WTC11 (cell line): ENCODE measurements at regions not wholly inside any gene's neighbourhood (a gene's known extent, or its start where the extent isn't known, plus 50 kb on each side); places are given as distances from the start of the nearest gene placed in this dataset.

Experiments
- ATAC-seq: fragments of 200-7000 bp; cut with Tn5 transposase; 2 replicates; pipeline ENCODE4 v1.10.0; 2021; ENCODE audit warnings: mild to moderate bottlenecking, moderate library complexity
- CTCF ChIA-PET: fragments of 300-600 bp; sonication (Branson Sonifier 250); formaldehyde crosslinking; loops from one replicate; lab custom pipeline; 2021; ENCODE audit warnings: antibody characterized with exemption; lab: Charles Lee
- POLR2A ChIA-PET: fragments of 350-600 bp; sonication (Branson Sonifier 250); formaldehyde crosslinking; loops from one replicate; lab custom pipeline; 2021; ENCODE audit warnings: antibody characterized with exemption; lab: Charles Lee
- DNase-seq: peaks from one replicate; pipeline ENCODE4 v3.0.0; 2021; ENCODE audit warnings: low spot score
- H3K27ac Mint-ChIP-seq: 2 replicates; pipeline ENCODE4 v1.8.0; 2021; ENCODE audit warnings: mixed read lengths
- H3K27me3 Mint-ChIP-seq: 2 replicates; pipeline ENCODE4 v1.8.0; 2021; ENCODE audit warnings: low read depth, mild to moderate bottlenecking, moderate library complexity, mixed read lengths
- H3K36me3 Mint-ChIP-seq: 2 replicates; pipeline ENCODE4 v1.8.0; 2021; ENCODE audit warnings: mixed read lengths
- H3K4me1 Mint-ChIP-seq: 2 replicates; pipeline ENCODE4 v1.8.0; 2022; ENCODE audit warnings: mixed read lengths
- H3K4me3 Mint-ChIP-seq: 2 replicates; pipeline ENCODE4 v1.8.0; 2021; ENCODE audit warnings: mild to moderate bottlenecking, moderate library complexity, mixed read lengths
- H3K9me3 Mint-ChIP-seq: 2 replicates; pipeline ENCODE4 v1.8.0; 2021; ENCODE audit warnings: mixed read lengths
- ATF2 ChIP-seq: sonication (generic); formaldehyde crosslinking; IDR thresholded peaks from 2 replicates; pipeline ENCODE4 v1.8.1; 2022; ENCODE audit warnings: low read depth, missing genetic modification reagents, borderline replicate concordance
- CREB1 ChIP-seq: sonication (generic); formaldehyde crosslinking; IDR thresholded peaks from 2 replicates; pipeline ENCODE4 v1.8.0; 2023; ENCODE audit warnings: mild to moderate bottlenecking, missing genetic modification reagents
- CTCF ChIP-seq: fragments of 200-600 bp; IDR thresholded peaks from 2 replicates; pipeline ENCODE4 v1.8.0; 2022; ENCODE audit warnings: antibody characterized with exemption
- FOXK1 ChIP-seq: sonication (generic); formaldehyde crosslinking; IDR thresholded peaks from 2 replicates; pipeline ENCODE4 v1.8.0; 2022; ENCODE audit warnings: mild to moderate bottlenecking, moderate library complexity, missing genetic modification reagents
- MAX ChIP-seq: sonication (generic); formaldehyde crosslinking; IDR thresholded peaks from 2 replicates; pipeline ENCODE4 v1.8.0; 2022; ENCODE audit warnings: mild to moderate bottlenecking, missing genetic modification reagents
- MYBL2 ChIP-seq: sonication (generic); formaldehyde crosslinking; IDR thresholded peaks from 2 replicates; pipeline ENCODE4 v1.8.1; 2023; ENCODE audit warnings: mild to moderate bottlenecking, moderate library complexity, missing genetic modification reagents
- NFE2L1 ChIP-seq: sonication (generic); formaldehyde crosslinking; IDR thresholded peaks from 2 replicates; pipeline ENCODE4 v1.8.1; 2023; ENCODE audit warnings: missing genetic modification reagents
- NR2C2 ChIP-seq: sonication (generic); formaldehyde crosslinking; IDR thresholded peaks from 2 replicates; pipeline ENCODE4 v1.8.0; 2022; ENCODE audit warnings: mild to moderate bottlenecking, missing genetic modification reagents
- OVOL2 ChIP-seq: fragments of 250-450 bp; sonication (Bioruptor Pico); IDR thresholded peaks from 2 replicates; pipeline ENCODE4 v1.9.0; 2021; ENCODE audit warnings: mild to moderate bottlenecking, borderline replicate concordance
- RELA ChIP-seq: sonication (generic); formaldehyde crosslinking; IDR thresholded peaks from 2 replicates; pipeline ENCODE4 v1.8.1; 2022; ENCODE audit warnings: missing genetic modification reagents, mild to moderate bottlenecking, borderline replicate concordance
- RORB ChIP-seq: fragments of 250-450 bp; sonication (Bioruptor Pico); IDR thresholded peaks from 2 replicates; pipeline ENCODE4 v1.9.0; 2021; ENCODE audit warnings: mild to moderate bottlenecking
- SMAD4 ChIP-seq: sonication (generic); formaldehyde crosslinking; IDR thresholded peaks from 2 replicates; pipeline ENCODE4 v1.8.0; 2022; ENCODE audit warnings: mild to moderate bottlenecking, missing genetic modification reagents
- TCF7 ChIP-seq: sonication (generic); formaldehyde crosslinking; IDR thresholded peaks from 2 replicates; pipeline ENCODE4 v1.8.0; 2022; ENCODE audit warnings: mild to moderate bottlenecking, low read depth, missing genetic modification reagents, moderate library complexity
- TEAD4 ChIP-seq: sonication (generic); formaldehyde crosslinking; IDR thresholded peaks from 2 replicates; pipeline ENCODE4 v1.8.0; 2022; ENCODE audit warnings: mild to moderate bottlenecking, missing genetic modification reagents
- ZBTB21 ChIP-seq: sonication (generic); formaldehyde crosslinking; IDR thresholded peaks from 2 replicates; pipeline ENCODE4 v1.8.1; 2023; ENCODE audit warnings: mild to moderate bottlenecking, missing genetic modification reagents, borderline replicate concordance
- ZNF232 ChIP-seq: sonication (generic); formaldehyde crosslinking; IDR thresholded peaks from 2 replicates; pipeline ENCODE4 v1.8.0; 2022; ENCODE audit warnings: mild to moderate bottlenecking, missing genetic modification reagents
- ZNF281 ChIP-seq: sonication (generic); formaldehyde crosslinking; IDR thresholded peaks from 2 replicates; pipeline ENCODE4 v1.8.0; 2023; ENCODE audit warnings: mild to moderate bottlenecking, missing genetic modification reagents
- ZNF317 ChIP-seq: sonication (generic); formaldehyde crosslinking; IDR thresholded peaks from 2 replicates; pipeline ENCODE4 v1.8.1; 2023; ENCODE audit warnings: low read depth, mild to moderate bottlenecking, moderate library complexity, missing genetic modification reagents, borderline replicate concordance
- ZNF532 ChIP-seq: fragments of 250-450 bp; sonication (Bioruptor Pico); IDR thresholded peaks from 2 replicates; pipeline ENCODE4 v1.9.0; 2021; ENCODE audit warnings: mild to moderate bottlenecking, borderline replicate concordance
- ZSCAN18 ChIP-seq: fragments of 250-450 bp; sonication (Bioruptor Pico); IDR thresholded peaks from 2 replicates; pipeline ENCODE4 v2.1.2; 2022; ENCODE audit warnings: mild to moderate bottlenecking, moderate library complexity

GRCh38 chr6:8218861-8219260 is 116.5 kb upstream of the EEF1E1 start (continued):
- no peak for TF ChIP-seq ZNF532 (CRISPR knock-in tag)
- no peak for TF ChIP-seq OVOL2 (CRISPR knock-in tag)
- no peak for TF ChIP-seq TCF7 (CRISPR knock-in tag)

GRCh38 chr6:8215631-8216030 is 113.3 kb upstream of the EEF1E1 start:
- TF ChIP-seq RELA (CRISPR knock-in tag) (no peak), CTCF (no peak), ZSCAN18 (CRISPR knock-in tag) (no peak), TEAD4 (CRISPR knock-in tag) (no peak), NR2C2 (CRISPR knock-in tag) (no peak), ZNF317 (CRISPR knock-in tag) (no peak), ZNF232 (CRISPR knock-in tag) (no peak), RORB (CRISPR knock-in tag) (no peak), ZBTB21 (CRISPR knock-in tag) (no peak), MAX (CRISPR knock-in tag) (no peak), ZNF281 (CRISPR knock-in tag) (no peak), SMAD4 (CRISPR knock-in tag) (no peak), FOXK1 (CRISPR knock-in tag) (no peak), NFE2L1 (CRISPR knock-in tag) (no peak), CREB1 (CRISPR knock-in tag) (no peak), MYBL2 (CRISPR knock-in tag) (no peak), ATF2 (CRISPR knock-in tag) (no peak)
- Mint-ChIP-seq H3K36me3 (no peaks in the 10 kb centered on the region), H3K27me3 (no peaks in the 10 kb centered on the region), H3K4me1 (peaks cover 10% of the 10 kb centered on the region), H3K27ac (no peak overlapping the region), H3K4me3 (no peak overlapping the region), H3K9me3 (no peaks in the 10 kb centered on the region)
- ChIA-PET POLR2A (no interaction called here), CTCF (interaction anchor here (1.0 to 2.7 kb wide), 2 partner anchors 12 to 84 kb away, joined by 4 to 13 read pairs; no protein-coding TSS in a partner anchor)
- DNase-seq (no peak), ATAC-seq (no peak; the same call in 1 of the 2 replicates)
